Ovary (tissue), 7 donors: ENCODE measurements at regions not wholly inside any gene's neighbourhood (a gene's known extent, or its start where the extent isn't known, plus 50 kb on each side); places are given as distances from the start of the nearest gene placed in this dataset.
"Not testable (repeated sequence)": the region's sequence is repeated elsewhere in the genome, so short reads cannot be mapped to it uniquely, and the experiment has no call there.

Source experiments
- DNase-seq, 5 donors: peaks; one replicate each; pipeline ENCODE4 v3.0.0-alpha.2; 2019 to 2020
- H3K27ac ChIP-seq, 2 donors: fragments of 200-600 bp; one replicate each; pipeline versions ENCODE4 v1.5.1 to v1.8.0; 2019 to 2022
- H3K27me3 ChIP-seq: fragments of 200-600 bp; one replicate; pipeline ENCODE4 v1.8.0; 2022
- H3K36me3 ChIP-seq: fragments of 200-600 bp; sonication (generic); one replicate; pipeline ENCODE4 v1.5.1; 2019
- H3K4me1 ChIP-seq: one replicate; pipeline ENCODE4 v1.8.1; 2013; ENCODE audit warnings: mild to moderate bottlenecking, moderate library complexity; ENCODE audit not compliant: insufficient read depth
- H3K4me3 ChIP-seq: fragments of 200-600 bp; sonication (generic); one replicate; pipeline ENCODE4 v1.5.1; 2017
- H3K9me3 ChIP-seq, 2 donors: fragments of 200-600 bp in 1 of 2; sonication (generic) in 1 of 2; one replicate each; pipeline versions ENCODE4 v1.5.1 to v1.8.1; 2013 to 2019; ENCODE audit warnings: mild to moderate bottlenecking in 1 of 2, moderate library complexity in 1 of 2
- EP300 ChIP-seq: sonication (generic); formaldehyde crosslinking; IDR thresholded peaks from one replicate; pipeline ENCODE4 v1.6.1; 2017; ENCODE audit warnings: antibody characterized with exemption
- POLR2A ChIP-seq: fragments of 450-650 bp; IDR thresholded peaks from one replicate; pipeline ENCODE4 v1.6.1; 2017; ENCODE audit warnings: antibody characterized with exemption, mild to moderate bottlenecking, moderate library complexity
- WGBS, 3 donors: extraction: QIAGEN DNeasy Blood & Tissue Kit in 1 of 3; methylation state at CpG; one replicate each; pipeline versions ENCODE4 v1.1.5 to v1.1.7; 2013 to 2017; 5-methylcytosine and 5-hydroxymethylcytosine counted together
- intact Hi-C, 4 donors: fragments of 100-400 bp; cut with DNase I; formaldehyde crosslinking; loops; one replicate each; pipeline versions ENCODE4 v1.11.0 to v1.15.1; 2022 to 2023
- TF ChIP-seq, protein P1 (sequence below), 3 donors: fragments of 450-650 bp in 2 of 3; fragments of 200-600 bp in 1 of 3; IDR thresholded peaks; one replicate each; pipeline versions ENCODE4 v1.5.1 to v1.8.0; 2016 to 2022; ENCODE audit warnings: antibody characterized with exemption in 3 of 3, mild to moderate bottlenecking in 1 of 3
- donor health status: DM: no; HTN: no; CAD: no; lungs with moderate emphysema.
- donor health status: DM: no; HTN: no; CAD: no.
- donor health status: Bipolar disorder and iron deficiency.
- donor health status: DM: no; HTN: no; CAD: no.
- donor health status: DM: yes; HTN: yes; CAD: no.

DNA sequence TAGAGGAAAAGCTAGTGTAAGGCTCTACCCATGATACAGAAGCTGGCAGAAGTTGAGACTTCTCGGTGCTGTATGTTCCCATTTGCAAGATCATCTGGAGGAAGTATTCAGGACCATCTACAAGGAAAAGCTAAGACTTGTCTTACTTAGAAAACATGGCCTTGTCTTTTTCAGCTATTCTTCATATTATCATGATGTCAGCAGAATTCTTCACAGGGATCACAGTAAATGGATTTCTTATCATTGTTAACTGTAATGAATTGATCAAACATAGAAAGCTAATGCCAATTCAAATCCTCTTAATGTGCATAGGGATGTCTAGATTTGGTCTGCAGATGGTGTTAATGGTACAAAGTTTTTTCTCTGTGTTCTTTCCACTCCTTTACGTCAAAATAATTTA is 79.6 kb upstream of the SCIN start:
- TF ChIP-seq, protein P1, sequence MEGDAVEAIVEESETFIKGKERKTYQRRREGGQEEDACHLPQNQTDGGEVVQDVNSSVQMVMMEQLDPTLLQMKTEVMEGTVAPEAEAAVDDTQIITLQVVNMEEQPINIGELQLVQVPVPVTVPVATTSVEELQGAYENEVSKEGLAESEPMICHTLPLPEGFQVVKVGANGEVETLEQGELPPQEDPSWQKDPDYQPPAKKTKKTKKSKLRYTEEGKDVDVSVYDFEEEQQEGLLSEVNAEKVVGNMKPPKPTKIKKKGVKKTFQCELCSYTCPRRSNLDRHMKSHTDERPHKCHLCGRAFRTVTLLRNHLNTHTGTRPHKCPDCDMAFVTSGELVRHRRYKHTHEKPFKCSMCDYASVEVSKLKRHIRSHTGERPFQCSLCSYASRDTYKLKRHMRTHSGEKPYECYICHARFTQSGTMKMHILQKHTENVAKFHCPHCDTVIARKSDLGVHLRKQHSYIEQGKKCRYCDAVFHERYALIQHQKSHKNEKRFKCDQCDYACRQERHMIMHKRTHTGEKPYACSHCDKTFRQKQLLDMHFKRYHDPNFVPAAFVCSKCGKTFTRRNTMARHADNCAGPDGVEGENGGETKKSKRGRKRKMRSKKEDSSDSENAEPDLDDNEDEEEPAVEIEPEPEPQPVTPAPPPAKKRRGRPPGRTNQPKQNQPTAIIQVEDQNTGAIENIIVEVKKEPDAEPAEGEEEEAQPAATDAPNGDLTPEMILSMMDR (IDR thresholded peaks at IDR 0.05), result no peak
- TF ChIP-seq POLR2A (no peak), EP300 (no peak)
- DNase-seq, result no peak
- intact Hi-C loops, result no loop called here
- Histone ChIP-seq H3K27me3 (no peaks in the 10 kb centered on the region), H3K4me3 (no peak overlapping the region), H3K9me3 (no peaks in the 10 kb centered on the region), H3K36me3 (no peaks in the 10 kb centered on the region), H3K4me1 (no peaks in the 10 kb centered on the region), H3K27ac (no peak overlapping the region)
- WGBS, 3 donors, result 71 to 76% (median 75%) methylated on average over 2 of the region's 2 CpGs

DNA sequence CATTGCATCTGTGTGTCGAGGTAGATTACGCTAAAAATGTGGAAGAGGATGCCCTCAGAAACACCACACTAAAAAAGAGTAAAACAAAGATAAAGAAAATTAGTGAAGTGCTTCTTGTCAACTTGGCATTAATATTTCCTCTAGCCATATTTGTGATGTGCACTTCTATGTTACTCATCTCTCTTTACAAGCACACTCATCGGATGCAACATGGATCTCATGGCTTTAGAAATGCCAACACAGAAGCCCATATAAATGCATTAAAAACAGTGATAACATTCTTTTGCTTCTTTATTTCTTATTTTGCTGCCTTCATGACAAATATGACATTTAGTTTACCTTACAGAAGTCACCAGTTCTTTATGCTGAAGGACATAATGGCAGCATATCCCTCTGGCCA is 79.0 kb upstream of the SCIN start:
- DNase-seq, result no peak
- no peaks in the 10 kb centered on the region for H3K27me3 ChIP-seq
- no peaks in the 10 kb centered on the region for H3K4me1 ChIP-seq
- intact Hi-C loops, result no loop called here
- no peak overlapping the region for H3K4me3 ChIP-seq
- no peak overlapping the region for H3K27ac ChIP-seq
- WGBS, 3 donors, result 52 to 84% (median 83%) methylated on average over 3 of the region's 3 CpGs
- TF ChIP-seq, protein P1 (IDR thresholded peaks at IDR 0.05), result no peak
- TF ChIP-seq POLR2A, result no peak
- no peak for TF ChIP-seq EP300
- no peaks in the 10 kb centered on the region for H3K36me3 ChIP-seq
- H3K9me3 ChIP-seq, result no peaks in the 10 kb centered on the region

DNA sequence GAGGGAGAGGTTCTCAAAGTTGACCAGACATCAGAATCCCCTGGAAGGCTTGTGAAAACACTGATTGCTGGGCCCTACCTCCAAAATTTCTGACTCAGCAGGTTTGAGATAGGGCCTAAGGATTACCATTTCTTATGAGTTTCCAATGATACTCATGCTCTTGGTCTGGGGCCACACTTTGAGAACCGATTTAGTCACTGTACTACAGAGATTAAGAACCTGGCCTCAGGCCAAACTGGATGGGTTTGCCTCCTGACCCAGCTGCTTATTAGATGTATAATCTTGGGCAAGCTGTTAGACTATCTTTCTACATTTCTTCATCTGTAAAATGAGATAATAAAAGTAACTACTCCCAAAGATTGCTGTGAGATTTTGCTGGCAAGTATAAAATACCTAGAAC is 77.1 kb upstream of the SCIN start:
- WGBS, 3 donors, result 14 to 21% (median 18%) methylated on average over 1 of the region's 1 CpG

DNA sequence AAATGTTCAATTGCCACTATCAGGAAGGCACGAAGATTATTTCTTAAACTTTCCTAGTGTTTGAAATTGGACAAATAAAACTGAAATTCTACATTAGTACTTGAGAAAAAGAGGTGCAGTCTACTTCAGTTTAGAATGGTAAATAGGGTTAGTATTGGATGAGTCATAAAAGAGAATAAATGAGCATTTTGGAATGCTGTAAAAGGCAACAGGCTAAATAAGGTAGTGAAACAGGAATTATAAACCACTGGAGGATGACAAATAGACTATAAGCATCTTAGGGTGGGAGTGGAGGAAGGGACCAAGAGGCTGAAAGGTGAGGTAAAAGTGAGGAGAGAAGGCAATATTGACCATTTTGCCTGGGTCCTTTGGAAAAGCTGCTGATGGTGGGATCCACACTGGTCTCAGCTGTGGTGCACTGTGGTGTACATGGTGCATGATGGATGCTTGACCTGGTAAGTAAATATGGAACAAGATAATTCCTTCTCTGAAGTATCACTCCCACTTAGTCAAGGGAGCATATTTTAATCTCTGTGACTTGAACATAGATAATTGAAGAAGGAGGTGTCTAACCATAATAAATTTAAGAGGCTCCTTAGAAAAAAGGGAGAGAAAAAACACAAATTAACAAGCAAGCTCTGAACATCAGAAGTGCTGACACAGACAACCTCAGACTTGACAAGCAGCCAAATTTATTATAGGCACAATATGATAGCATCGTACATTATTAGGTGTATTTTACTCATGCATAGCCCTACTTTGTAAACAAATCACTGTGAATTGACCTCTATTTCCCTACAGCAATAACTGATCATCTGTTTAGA is 76.4 kb upstream of the SCIN start:
- WGBS, 3 donors, result 54 to 58% (median 57%) methylated on average over 2 of the region's 2 CpGs
- no peaks in the 10 kb centered on the region for H3K9me3 ChIP-seq
- TF ChIP-seq POLR2A (no peak), EP300 (no peak)
- H3K27ac ChIP-seq, result no peak overlapping the region
- no peak overlapping the region for H3K4me3 ChIP-seq
- H3K4me1 ChIP-seq, result no peaks in the 10 kb centered on the region
- no peaks in the 10 kb centered on the region for H3K27me3 ChIP-seq
- no peaks in the 10 kb centered on the region for H3K36me3 ChIP-seq
- intact Hi-C loops, result no loop called here
- DNase-seq, result no peak

More for the DNA sequence above, 77.1 kb upstream of the SCIN start:
- H3K4me1 ChIP-seq, result no peaks in the 10 kb centered on the region
- no peaks in the 10 kb centered on the region for H3K9me3 ChIP-seq
- intact Hi-C loops, result no loop called here
- no peak overlapping the region for H3K27ac ChIP-seq
- H3K4me3 ChIP-seq, result no peak overlapping the region
- no peaks in the 10 kb centered on the region for H3K27me3 ChIP-seq
- no peaks in the 10 kb centered on the region for H3K36me3 ChIP-seq
- TF ChIP-seq EP300 (no peak), POLR2A (no peak)
- TF ChIP-seq, protein P1 (IDR thresholded peaks at IDR 0.05), result no peak
- DNase-seq, result no peak

DNA sequence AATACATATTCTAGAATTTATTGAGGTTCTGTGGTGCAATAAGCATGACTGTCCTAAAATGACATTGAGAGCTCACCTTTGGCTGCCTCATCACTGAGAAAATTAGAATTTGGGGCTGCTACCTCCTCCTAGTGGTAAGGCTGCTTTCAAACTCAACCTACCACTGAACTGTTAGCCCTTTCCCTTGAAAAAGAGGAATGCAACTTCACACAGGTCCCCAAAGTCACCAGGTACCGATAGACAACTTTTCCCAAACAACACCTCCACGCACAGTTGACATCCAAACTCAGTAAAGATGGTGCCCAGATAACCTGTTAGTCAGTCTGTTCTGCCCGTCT is 75.9 kb upstream of the SCIN start:
- no peak for TF ChIP-seq EP300
- TF ChIP-seq POLR2A, result no peak
- TF ChIP-seq, protein P1 (IDR thresholded peaks at IDR 0.05), result no peak

DNA sequence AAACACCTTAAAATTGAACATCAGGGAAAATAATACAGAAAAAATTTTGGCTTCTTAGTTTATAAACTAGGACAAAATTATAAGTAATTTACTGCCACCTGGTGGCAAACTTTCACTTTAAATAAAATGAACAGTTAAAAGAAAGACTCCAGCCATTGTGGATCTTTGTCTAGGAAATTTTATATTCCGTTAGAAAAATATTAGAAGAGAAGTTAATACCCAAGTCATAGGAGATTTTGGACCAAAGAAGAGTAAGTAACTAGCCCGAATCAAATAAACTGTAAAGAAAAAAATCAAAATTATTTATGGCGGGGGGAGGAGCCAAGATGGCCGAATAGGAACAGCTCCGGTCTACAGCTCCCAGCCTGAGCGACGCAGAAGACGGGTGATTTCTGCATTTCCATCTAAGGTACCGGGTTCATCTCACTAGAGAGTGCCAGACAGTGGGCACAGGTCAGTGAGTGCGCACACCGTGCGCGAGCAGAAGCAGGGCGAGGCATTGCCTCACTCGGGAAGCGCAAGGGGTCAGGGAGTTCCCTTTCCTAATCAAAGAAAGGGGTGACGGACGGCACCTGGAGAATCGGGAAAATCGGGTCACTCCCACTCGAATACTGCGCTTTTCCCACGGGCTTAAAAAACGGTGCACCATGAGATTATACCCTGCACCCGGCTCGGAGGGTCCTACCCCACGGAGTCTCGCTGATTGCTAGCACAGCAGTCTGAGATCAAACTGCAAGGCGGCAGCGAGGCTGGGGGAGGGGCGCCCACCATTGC is 73.4 kb upstream of the SCIN start:
- intact Hi-C loops, H3K27me3 ChIP-seq, H3K4me1 ChIP-seq, H3K27ac ChIP-seq, H3K36me3 ChIP-seq, H3K9me3 ChIP-seq, H3K4me3 ChIP-seq, DNase-seq: not testable (repeated sequence)
- WGBS, 3 donors, result 58 to 86% (median 72%) methylated on average over 16 to 25 of the region's 31 CpGs

More for the DNA sequence above, 75.9 kb upstream of the SCIN start:
- H3K36me3 ChIP-seq, result no peaks in the 10 kb centered on the region
- no peaks in the 10 kb centered on the region for H3K27me3 ChIP-seq
- WGBS, 3 donors, result 92 to 98% (median 97%) methylated on average over 3 of the region's 3 CpGs
- no peak for DNase-seq
- intact Hi-C loops, result no loop called here
- no peak overlapping the region for H3K27ac ChIP-seq
- H3K9me3 ChIP-seq, result no peaks in the 10 kb centered on the region
- H3K4me3 ChIP-seq, result no peak overlapping the region
- H3K4me1 ChIP-seq, result no peaks in the 10 kb centered on the region
